H1 (cell line): ENCODE measurements at regions not wholly inside any gene's neighbourhood (a gene's known extent, or its start where the extent isn't known, plus 50 kb on each side); places are given as distances from the start of the nearest gene placed in this dataset.

Experiments used
- EZH2 ChIP-seq: fragments of 200-600 bp; sonication (generic); IDR thresholded peaks from 2 replicates; pipeline ENCODE4 v1.7.1; 2012; ENCODE audit warnings: low read depth, mild to moderate bottlenecking, moderate library complexity, low read length, inconsistent platforms; ENCODE audit not compliant: severe bottlenecking
- KDM1A ChIP-seq: fragments of 200-600, 300-600 bp; sonication (generic); IDR thresholded peaks from 2 replicates; pipeline ENCODE4 v1.7.1; 2016; ENCODE audit warnings: mild to moderate bottlenecking, low read length, borderline replicate concordance
- TF ChIP-seq, protein P1 (sequence below), 3 experiments: IDR thresholded peaks; 1 replicate in 2 of 3; 2 replicates in 1 of 3; pipeline versions ENCODE4 v1.5.1 to v1.6.1; 2011; ENCODE audit warnings: low read length in 3 of 3, mild to moderate bottlenecking in 3 of 3, inconsistent platforms in 2 of 3, low read depth in 1 of 3, moderate library complexity in 1 of 3; ENCODE audit not compliant: insufficient read depth in 1 of 3; ENCODE audit errors: control extremely low read depth in 1 of 3

DNA sequence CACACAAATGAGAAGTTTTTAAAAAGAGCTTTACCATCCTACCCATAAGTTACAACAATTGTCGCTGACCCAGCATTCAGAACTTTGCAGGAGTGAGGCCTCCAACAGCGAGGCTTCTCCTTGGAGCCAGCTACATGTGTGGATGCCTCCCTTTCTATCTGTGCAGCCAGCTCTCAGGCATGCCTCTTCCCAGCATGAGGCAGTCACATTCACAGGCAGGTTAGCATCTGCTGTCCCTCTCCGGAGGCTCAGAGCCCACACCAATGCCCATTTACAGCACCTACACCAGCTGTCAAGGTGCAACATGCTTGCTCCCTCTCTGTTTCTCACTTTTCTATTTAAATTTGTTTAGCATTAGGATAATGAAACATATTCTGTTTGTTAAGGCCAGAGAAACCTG is 278.7 kb upstream of the PODXL start:
- TF ChIP-seq EZH2, result no peak
- TF ChIP-seq, protein P1, sequence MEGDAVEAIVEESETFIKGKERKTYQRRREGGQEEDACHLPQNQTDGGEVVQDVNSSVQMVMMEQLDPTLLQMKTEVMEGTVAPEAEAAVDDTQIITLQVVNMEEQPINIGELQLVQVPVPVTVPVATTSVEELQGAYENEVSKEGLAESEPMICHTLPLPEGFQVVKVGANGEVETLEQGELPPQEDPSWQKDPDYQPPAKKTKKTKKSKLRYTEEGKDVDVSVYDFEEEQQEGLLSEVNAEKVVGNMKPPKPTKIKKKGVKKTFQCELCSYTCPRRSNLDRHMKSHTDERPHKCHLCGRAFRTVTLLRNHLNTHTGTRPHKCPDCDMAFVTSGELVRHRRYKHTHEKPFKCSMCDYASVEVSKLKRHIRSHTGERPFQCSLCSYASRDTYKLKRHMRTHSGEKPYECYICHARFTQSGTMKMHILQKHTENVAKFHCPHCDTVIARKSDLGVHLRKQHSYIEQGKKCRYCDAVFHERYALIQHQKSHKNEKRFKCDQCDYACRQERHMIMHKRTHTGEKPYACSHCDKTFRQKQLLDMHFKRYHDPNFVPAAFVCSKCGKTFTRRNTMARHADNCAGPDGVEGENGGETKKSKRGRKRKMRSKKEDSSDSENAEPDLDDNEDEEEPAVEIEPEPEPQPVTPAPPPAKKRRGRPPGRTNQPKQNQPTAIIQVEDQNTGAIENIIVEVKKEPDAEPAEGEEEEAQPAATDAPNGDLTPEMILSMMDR (IDR thresholded peaks at IDR 0.05; ENCODE audit: control extremely low read depth in 1 of 3, insufficient read depth in 1 of 3, low read depth in 1 of 3, low read length in 3 of 3), result no peak
- TF ChIP-seq KDM1A, result no peak
